ENCODE measurements at regions not wholly inside any gene's neighbourhood (a gene's known extent, or its start where the extent isn't known, plus 50 kb on each side); places are given as distances from the start of the nearest gene placed in this dataset.

DNA sequence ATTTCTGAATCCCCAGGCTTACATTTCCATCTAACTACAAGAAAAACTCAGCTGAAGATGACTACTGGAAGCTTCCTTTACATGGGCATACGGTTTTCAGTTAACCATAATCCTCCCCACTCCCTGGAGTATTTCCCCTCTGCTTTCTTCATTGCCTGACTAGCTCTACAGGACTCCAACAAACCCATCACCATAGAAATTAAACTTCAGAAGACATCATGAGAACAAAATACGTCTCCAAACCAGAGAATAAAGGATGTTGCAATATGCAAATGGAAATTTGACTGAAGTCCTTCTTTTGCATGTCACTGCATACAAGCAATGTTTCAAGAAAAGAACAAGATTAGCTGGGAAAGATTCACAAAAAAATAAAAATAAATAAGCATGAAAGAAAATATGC, 170.2 kb upstream of the PCDH18 start:
- no peaks in the 10 kb centered on the region for H3K36me3 ChIP-seq
- H3K4me3 ChIP-seq = no peak overlapping the region
- H3K27ac ChIP-seq = peak overlapping the region in 1 of 4 donors; percentile 0
- no peaks in the 10 kb centered on the region for H3K9me3 ChIP-seq
- no peaks in the 10 kb centered on the region for H3K4me1 ChIP-seq
- TF ChIP-seq, protein P1, sequence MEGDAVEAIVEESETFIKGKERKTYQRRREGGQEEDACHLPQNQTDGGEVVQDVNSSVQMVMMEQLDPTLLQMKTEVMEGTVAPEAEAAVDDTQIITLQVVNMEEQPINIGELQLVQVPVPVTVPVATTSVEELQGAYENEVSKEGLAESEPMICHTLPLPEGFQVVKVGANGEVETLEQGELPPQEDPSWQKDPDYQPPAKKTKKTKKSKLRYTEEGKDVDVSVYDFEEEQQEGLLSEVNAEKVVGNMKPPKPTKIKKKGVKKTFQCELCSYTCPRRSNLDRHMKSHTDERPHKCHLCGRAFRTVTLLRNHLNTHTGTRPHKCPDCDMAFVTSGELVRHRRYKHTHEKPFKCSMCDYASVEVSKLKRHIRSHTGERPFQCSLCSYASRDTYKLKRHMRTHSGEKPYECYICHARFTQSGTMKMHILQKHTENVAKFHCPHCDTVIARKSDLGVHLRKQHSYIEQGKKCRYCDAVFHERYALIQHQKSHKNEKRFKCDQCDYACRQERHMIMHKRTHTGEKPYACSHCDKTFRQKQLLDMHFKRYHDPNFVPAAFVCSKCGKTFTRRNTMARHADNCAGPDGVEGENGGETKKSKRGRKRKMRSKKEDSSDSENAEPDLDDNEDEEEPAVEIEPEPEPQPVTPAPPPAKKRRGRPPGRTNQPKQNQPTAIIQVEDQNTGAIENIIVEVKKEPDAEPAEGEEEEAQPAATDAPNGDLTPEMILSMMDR (IDR thresholded peaks at IDR 0.05) = no peak
- no peak for TF ChIP-seq POLR2A (IDR thresholded peaks at IDR 0.05)
- DNase-seq = no peak
- H3K27me3 ChIP-seq = no peaks in the 10 kb centered on the region

DNA sequence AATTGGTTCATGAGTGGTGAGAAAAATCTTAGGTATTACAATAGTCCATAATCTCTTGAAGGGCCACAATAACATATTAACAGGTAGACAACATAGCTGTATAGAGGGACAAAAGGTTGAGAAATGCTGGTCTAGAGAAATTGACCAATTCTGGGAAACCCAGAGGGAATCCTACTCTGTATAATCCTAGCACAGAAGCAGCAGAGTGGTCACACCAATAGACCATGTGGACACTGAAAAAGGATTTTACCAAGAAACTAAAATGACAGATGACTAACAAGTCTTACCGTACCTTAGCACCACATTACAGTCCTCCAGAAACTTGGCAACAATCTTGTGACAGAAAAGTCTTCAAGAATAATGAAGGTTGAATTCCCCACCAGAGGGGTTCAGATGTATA, 169.1 kb upstream of the PCDH18 start:
- Histone ChIP-seq H3K36me3 (no peaks in the 10 kb centered on the region), H3K4me3 (no peak overlapping the region), H3K4me1 (no peaks in the 10 kb centered on the region), H3K27ac (no peak overlapping the region), H3K9me3 (no peaks in the 10 kb centered on the region), H3K27me3 (no peaks in the 10 kb centered on the region)
- TF ChIP-seq, protein P1 (IDR thresholded peaks at IDR 0.05) = no peak
- TF ChIP-seq POLR2A (IDR thresholded peaks at IDR 0.05) = no peak
- DNase-seq = no peak

DNA sequence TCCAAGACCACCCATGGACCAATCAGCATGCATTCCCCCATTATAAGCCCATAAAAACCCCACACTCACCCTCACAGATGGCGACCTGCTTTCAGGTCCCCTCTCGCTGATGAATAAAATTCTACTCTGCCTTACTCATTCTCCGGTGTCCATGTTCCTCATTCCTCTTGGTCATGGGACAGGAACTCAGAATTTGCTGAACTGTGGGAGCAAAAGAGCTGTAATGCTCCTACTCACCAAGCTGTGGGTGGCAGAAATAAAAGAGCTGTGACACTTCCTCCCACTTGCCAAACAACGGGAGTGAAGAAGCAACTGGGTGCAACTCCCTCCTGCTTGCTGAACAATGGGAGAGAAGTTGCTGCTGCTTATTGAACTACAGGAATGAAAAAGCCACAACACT, 168.5 kb upstream of the PCDH18 start:
- H3K4me1 ChIP-seq = no peaks in the 10 kb centered on the region

DNA sequence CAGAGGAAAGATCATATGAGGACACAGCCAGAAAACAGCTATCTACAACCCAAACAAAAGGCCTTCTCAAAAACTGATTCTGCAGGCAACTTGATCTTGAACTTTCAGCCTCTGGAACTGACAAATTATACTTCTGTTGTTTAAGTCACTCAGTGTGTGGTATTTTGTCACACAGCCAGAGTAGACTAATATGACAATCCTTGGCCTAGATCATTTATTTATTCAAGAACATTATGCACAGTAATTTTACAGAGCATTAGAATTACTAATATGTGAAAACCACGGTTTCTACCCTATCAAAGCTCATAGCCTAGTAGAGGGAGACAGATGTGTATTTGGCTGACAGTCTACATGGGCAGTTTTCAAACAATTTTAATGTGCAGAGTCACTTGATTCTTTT, 167.8 kb upstream of the PCDH18 start:
- H3K27ac ChIP-seq = no peak overlapping the region
- no peak for DNase-seq
- no peak for TF ChIP-seq POLR2A (IDR thresholded peaks at IDR 0.05)
- TF ChIP-seq, protein P1 (IDR thresholded peaks at IDR 0.05) = no peak
- H3K36me3 ChIP-seq = no peaks in the 10 kb centered on the region
- no peaks in the 10 kb centered on the region for H3K27me3 ChIP-seq
- H3K9me3 ChIP-seq = no peaks in the 10 kb centered on the region
- no peaks in the 10 kb centered on the region for H3K4me1 ChIP-seq
- no peak overlapping the region for H3K4me3 ChIP-seq

More for the DNA sequence above, 168.5 kb upstream of the PCDH18 start:
- Histone ChIP-seq H3K36me3 (no peaks in the 10 kb centered on the region), H3K4me3 (no peak overlapping the region), H3K27me3 (no peaks in the 10 kb centered on the region), H3K27ac (no peak overlapping the region), H3K9me3 (no peaks in the 10 kb centered on the region)
- DNase-seq = no peak
- TF ChIP-seq, protein P1 (IDR thresholded peaks at IDR 0.05) = no peak
- no peak for TF ChIP-seq POLR2A (IDR thresholded peaks at IDR 0.05)

DNA sequence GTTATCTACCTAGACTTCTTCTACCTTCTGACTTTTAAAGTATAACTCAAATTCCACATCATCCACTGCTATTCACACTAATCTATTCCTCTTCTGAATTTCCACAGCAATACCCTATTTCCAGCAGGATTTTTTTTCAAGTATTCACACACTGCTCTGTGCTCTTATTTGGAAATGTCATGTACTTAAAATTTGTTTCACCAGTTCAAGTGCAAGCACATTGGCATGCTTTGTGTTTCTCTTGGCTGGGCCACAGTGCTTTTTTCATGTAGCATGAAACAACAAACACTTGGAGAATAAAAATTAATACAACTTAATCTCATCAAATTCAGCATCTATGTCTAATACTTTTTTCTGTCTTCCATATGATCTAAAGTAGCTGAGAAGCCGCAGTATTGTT, 161.8 kb upstream of the PCDH18 start:
- H3K27ac ChIP-seq = no peak overlapping the region
- H3K4me1 ChIP-seq = no peaks in the 10 kb centered on the region
- H3K36me3 ChIP-seq = no peaks in the 10 kb centered on the region
- no peak for TF ChIP-seq POLR2A (IDR thresholded peaks at IDR 0.05)
- TF ChIP-seq, protein P1 (IDR thresholded peaks at IDR 0.05) = no peak
- DNase-seq = no peak
- H3K4me3 ChIP-seq = no peak overlapping the region
- H3K27me3 ChIP-seq = no peaks in the 10 kb centered on the region
- H3K9me3 ChIP-seq = no peaks in the 10 kb centered on the region

DNA sequence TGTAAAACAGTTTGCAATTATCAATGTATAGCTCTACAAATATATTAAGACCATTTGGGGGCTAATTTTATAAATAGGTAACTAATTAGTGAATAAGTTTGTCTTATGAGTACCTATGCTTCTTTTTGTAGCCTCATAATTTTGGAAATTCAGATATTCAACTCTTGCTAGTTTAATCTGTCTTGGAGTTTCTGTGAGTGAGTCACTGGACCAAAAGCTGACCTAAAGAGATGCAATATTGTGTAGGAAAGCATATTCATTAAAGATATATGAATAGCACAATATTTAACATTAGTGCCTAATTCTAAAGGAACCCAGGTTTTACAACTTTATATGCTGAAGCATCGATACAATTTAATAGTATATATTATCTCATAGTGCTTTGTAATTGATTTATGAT, 161.3 kb upstream of the PCDH18 start:
- no peak overlapping the region for H3K4me3 ChIP-seq
- no peaks in the 10 kb centered on the region for H3K27me3 ChIP-seq
- H3K36me3 ChIP-seq = no peaks in the 10 kb centered on the region
- H3K4me1 ChIP-seq = no peaks in the 10 kb centered on the region
- TF ChIP-seq, protein P1 (IDR thresholded peaks at IDR 0.05) = no peak
- no peak for TF ChIP-seq POLR2A (IDR thresholded peaks at IDR 0.05)
- H3K27ac ChIP-seq = no peak overlapping the region
- no peak for DNase-seq
- no peaks in the 10 kb centered on the region for H3K9me3 ChIP-seq
